ENCODE measurements at regions not wholly inside any gene's neighbourhood (a gene's known extent, or its start where the extent isn't known, plus 50 kb on each side); places are given as distances from the start of the nearest gene placed in this dataset.

DNA sequence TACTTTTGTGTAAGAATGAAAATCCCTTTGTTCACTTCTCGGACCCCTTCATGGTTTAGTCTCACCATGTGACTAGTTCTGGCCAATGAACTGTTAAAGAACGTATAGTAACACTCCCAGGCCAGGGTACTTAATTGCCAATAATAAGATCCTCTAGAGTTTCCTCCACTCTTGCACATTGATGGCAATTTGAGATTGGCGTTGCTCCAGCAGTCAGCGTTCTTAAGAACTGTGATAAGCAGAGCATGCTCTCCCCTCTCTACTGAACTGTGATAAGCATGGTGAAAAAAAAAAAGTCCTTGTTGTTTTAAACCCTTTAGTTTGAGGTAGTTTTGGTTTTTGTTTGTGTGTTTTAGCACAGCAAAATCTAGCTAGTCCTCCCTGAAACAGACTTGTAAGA, 854.5 kb downstream of the SLC6A15 start:
- peaks cover 0 to 1% (median 0%) of the 10 kb centered on the region in 3 donors for H3K27me3 Mint-ChIP-seq (ENCODE audit: low read depth in 3 of 3)
- H3K27ac Mint-ChIP-seq: no peak overlapping the region
- TF ChIP-seq, protein P1, sequence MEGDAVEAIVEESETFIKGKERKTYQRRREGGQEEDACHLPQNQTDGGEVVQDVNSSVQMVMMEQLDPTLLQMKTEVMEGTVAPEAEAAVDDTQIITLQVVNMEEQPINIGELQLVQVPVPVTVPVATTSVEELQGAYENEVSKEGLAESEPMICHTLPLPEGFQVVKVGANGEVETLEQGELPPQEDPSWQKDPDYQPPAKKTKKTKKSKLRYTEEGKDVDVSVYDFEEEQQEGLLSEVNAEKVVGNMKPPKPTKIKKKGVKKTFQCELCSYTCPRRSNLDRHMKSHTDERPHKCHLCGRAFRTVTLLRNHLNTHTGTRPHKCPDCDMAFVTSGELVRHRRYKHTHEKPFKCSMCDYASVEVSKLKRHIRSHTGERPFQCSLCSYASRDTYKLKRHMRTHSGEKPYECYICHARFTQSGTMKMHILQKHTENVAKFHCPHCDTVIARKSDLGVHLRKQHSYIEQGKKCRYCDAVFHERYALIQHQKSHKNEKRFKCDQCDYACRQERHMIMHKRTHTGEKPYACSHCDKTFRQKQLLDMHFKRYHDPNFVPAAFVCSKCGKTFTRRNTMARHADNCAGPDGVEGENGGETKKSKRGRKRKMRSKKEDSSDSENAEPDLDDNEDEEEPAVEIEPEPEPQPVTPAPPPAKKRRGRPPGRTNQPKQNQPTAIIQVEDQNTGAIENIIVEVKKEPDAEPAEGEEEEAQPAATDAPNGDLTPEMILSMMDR (IDR thresholded peaks at IDR 0.05): no peak
- WGBS (ENCODE audit: insufficient coverage): 80% methylated on average over 1 of the region's 4 CpGs
- H3K79me2 ChIP-seq (ENCODE audit: insufficient read depth, low read length): no peaks in the 10 kb centered on the region
- no peak overlapping the region for H3K9ac ChIP-seq (ENCODE audit: insufficient read depth, low read length, poor library complexity, severe bottlenecking)
- no peak overlapping the region for H3K4me3 ChIP-seq (replicated peaks in 1 of 3; ENCODE audit: low read depth in 2 of 3, low read length in 3 of 3)
- no peak overlapping the region for H3K27ac ChIP-seq (ENCODE audit: low read depth in 1 of 2, low read length in 2 of 2)
- H3K36me3 Mint-ChIP-seq: no peaks in the 10 kb centered on the region
- H2AFZ ChIP-seq (ENCODE audit: insufficient read depth, low read depth, low read length, poor library complexity, severe bottlenecking): no peak overlapping the region
- H3K27me3 ChIP-seq (ENCODE audit: control insufficient read depth in 2 of 2, insufficient read depth in 2 of 2, low read length in 2 of 2): no peaks in the 10 kb centered on the region
- H3K9me3 Mint-ChIP-seq: peaks cover 0 to 5% (median 3%) of the 10 kb centered on the region in 7 donors
- peaks cover 0 to 3% of the 10 kb centered on the region in 2 donors for H3K9me3 ChIP-seq (replicated peaks in 1 of 2; ENCODE audit: control insufficient read depth in 1 of 2, insufficient read depth in 1 of 2, low read length in 2 of 2)
- no peaks in the 10 kb centered on the region for H3K4me1 ChIP-seq (ENCODE audit: control insufficient read depth in 1 of 2, insufficient read depth in 2 of 2, low read length in 2 of 2)
- DNase-seq: no peak
- no peak overlapping the region for H3K4me2 ChIP-seq (replicated peaks; ENCODE audit: extremely low read depth, low read length, poor library complexity, severe bottlenecking)
- intact Hi-C loops (cut with micrococcal nuclease): no loop called here
- no peaks in the 10 kb centered on the region for H3K36me3 ChIP-seq (replicated peaks in 1 of 2; ENCODE audit: control insufficient read depth in 1 of 2, insufficient read depth in 2 of 2, low read length in 2 of 2)
- H4K20me1 ChIP-seq (ENCODE audit: insufficient read depth, low read length): no peaks in the 10 kb centered on the region
- H3K4me3 Mint-ChIP-seq: no peak overlapping the region
- no peaks in the 10 kb centered on the region for H3K4me1 Mint-ChIP-seq

DNA sequence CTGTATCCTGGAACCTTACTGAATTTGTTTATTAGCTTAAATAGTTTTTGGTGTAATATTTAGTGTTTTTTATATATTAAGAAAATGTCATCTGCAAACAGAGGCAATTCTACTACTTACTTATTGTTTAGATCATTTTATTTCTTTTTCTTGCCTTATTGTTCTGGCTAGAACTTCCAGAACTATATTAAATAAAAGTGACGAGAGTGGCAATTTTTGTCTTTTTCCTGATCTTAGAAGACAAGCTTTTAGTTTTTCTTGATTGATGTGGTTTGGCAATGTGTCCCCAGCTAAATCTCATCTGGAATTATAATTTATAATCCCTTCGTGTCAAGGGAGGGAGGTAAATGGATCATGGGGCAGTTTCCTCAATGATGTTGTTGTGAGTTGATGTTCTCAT, 857.8 kb downstream of the SLC6A15 start:
- peaks cover 0 to 3% of the 10 kb centered on the region in 2 donors for H3K9me3 ChIP-seq (replicated peaks in 1 of 2; ENCODE audit: control insufficient read depth in 1 of 2, insufficient read depth in 1 of 2, low read length in 2 of 2)
- no peak for DNase-seq
- no peaks in the 10 kb centered on the region for H3K79me2 ChIP-seq (ENCODE audit: insufficient read depth, low read length)
- H3K36me3 ChIP-seq (replicated peaks in 1 of 2; ENCODE audit: control insufficient read depth in 1 of 2, insufficient read depth in 2 of 2, low read length in 2 of 2): no peaks in the 10 kb centered on the region
- Mint-ChIP-seq H3K27ac (no peak overlapping the region), H3K9me3 (peaks cover 0 to 8% (median 3%) of the 10 kb centered on the region in 7 donors), H3K27me3 (ENCODE audit: low read depth in 3 of 3) (peaks cover 0 to 1% (median 0%) of the 10 kb centered on the region in 3 donors), H3K36me3 (no peaks in the 10 kb centered on the region), H3K4me1 (no peaks in the 10 kb centered on the region), H3K4me3 (no peak overlapping the region)
- H3K9ac ChIP-seq (ENCODE audit: insufficient read depth, low read length, poor library complexity, severe bottlenecking): no peak overlapping the region
- no CpG with 5 or more reads among the region's 2 CpGs for WGBS (ENCODE audit: insufficient coverage)
- no peak overlapping the region for H3K4me2 ChIP-seq (replicated peaks; ENCODE audit: extremely low read depth, low read length, poor library complexity, severe bottlenecking)
- H4K20me1 ChIP-seq (ENCODE audit: insufficient read depth, low read length): no peaks in the 10 kb centered on the region
- H3K27me3 ChIP-seq (ENCODE audit: control insufficient read depth in 2 of 2, insufficient read depth in 2 of 2, low read length in 2 of 2): no peaks in the 10 kb centered on the region
- no peaks in the 10 kb centered on the region for H3K4me1 ChIP-seq (ENCODE audit: control insufficient read depth in 1 of 2, insufficient read depth in 2 of 2, low read length in 2 of 2)
- H3K4me3 ChIP-seq (replicated peaks in 1 of 3; ENCODE audit: low read depth in 2 of 3, low read length in 3 of 3): no peak overlapping the region
- TF ChIP-seq, protein P1 (IDR thresholded peaks at IDR 0.05): no peak
- no peak overlapping the region for H2AFZ ChIP-seq (ENCODE audit: insufficient read depth, low read depth, low read length, poor library complexity, severe bottlenecking)
- intact Hi-C loops (cut with micrococcal nuclease): no loop called here
- no peak overlapping the region for H3K27ac ChIP-seq (ENCODE audit: low read depth in 1 of 2, low read length in 2 of 2)

Measured in CD14-positive monocyte (primary cell).